Left lung (tissue), 4 donors: ENCODE measurements at regions not wholly inside any gene's neighbourhood (a gene's known extent, or its start where the extent isn't known, plus 50 kb on each side); places are given as distances from the start of the nearest gene placed in this dataset.

Source experiments
- ATAC-seq: fragments of 200-7000 bp; cut with Tn5 transposase; one replicate; pipeline ENCODE4 v1.9.1; 2020; ENCODE audit warnings: moderate library complexity
- DNase-seq, 4 donors: peaks; one replicate each; pipeline ENCODE4 v3.0.0-alpha.2; 2013 to 2020
- H3K27ac ChIP-seq, 2 donors: fragments of 200-600 bp; sonication (generic) in 1 of 2; one replicate each; pipeline versions ENCODE4 v1.5.0 to v1.8.0; 2020 to 2021
- H3K27me3 ChIP-seq, 2 donors: fragments of 200-600 bp; sonication (generic) in 1 of 2; one replicate each; pipeline versions ENCODE4 v1.5.0 to v1.8.0; 2020 to 2021
- H3K36me3 ChIP-seq, 2 donors: fragments of 200-600 bp; sonication (generic) in 1 of 2; one replicate each; pipeline versions ENCODE4 v1.5.0 to v1.8.0; 2020 to 2021
- H3K4me1 ChIP-seq, 2 donors: fragments of 200-600 bp; one replicate each; pipeline ENCODE4 v1.8.0; 2021
- H3K4me3 ChIP-seq, 2 donors: fragments of 200-600 bp; sonication (generic) in 1 of 2; one replicate each; pipeline versions ENCODE4 v1.5.0 to v1.8.0; 2020 to 2021; ENCODE audit warnings: mild to moderate bottlenecking in 1 of 2
- H3K9me3 ChIP-seq, 2 donors: fragments of 200-600 bp; sonication (generic) in 1 of 2; one replicate each; pipeline versions ENCODE4 v1.5.0 to v1.8.0; 2020 to 2021
- intact Hi-C, 2 donors: fragments of 100-400 bp; cut with DNase I; formaldehyde crosslinking; loops; one replicate each; pipeline versions ENCODE4 v1.11.2 to v1.14.2; 2022
- TF ChIP-seq, protein P1 (sequence below), 2 donors: fragments of 200-600 bp; sonication (generic) in 1 of 2; IDR thresholded peaks; one replicate each; pipeline versions ENCODE4 v1.5.0 to v1.8.0; 2021; ENCODE audit warnings: antibody characterized with exemption in 2 of 2
- donor health status: DM: no; HTN: yes; CAD: no.
- donor health status: DM: no; HTN: no; CAD: no.

DNA sequence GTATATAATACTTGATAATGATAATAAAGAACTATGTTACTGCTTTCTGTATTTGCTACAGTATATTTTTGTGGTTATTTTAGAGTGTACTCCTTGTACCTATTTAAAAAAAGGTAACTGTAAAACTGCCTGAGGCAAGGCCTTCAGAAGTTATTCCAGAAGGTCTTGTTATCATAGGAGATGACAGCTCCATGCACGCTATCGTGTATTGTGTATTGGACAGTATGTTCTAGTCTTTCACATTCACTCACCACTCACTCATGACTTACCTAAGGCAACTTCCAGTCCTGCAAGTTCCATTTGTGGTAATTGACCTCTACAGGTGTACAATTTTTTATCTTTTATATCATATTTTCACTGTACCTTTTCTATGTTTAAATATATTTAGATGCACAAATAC is 100.7 kb downstream of the ARL4A start:
- H3K4me1 ChIP-seq = no peaks in the 10 kb centered on the region
- peaks cover 0 to under 1% of the 10 kb centered on the region in 2 donors for H3K9me3 ChIP-seq
- no peaks in the 10 kb centered on the region for H3K36me3 ChIP-seq
- H3K4me3 ChIP-seq = no peak overlapping the region
- TF ChIP-seq, protein P1, sequence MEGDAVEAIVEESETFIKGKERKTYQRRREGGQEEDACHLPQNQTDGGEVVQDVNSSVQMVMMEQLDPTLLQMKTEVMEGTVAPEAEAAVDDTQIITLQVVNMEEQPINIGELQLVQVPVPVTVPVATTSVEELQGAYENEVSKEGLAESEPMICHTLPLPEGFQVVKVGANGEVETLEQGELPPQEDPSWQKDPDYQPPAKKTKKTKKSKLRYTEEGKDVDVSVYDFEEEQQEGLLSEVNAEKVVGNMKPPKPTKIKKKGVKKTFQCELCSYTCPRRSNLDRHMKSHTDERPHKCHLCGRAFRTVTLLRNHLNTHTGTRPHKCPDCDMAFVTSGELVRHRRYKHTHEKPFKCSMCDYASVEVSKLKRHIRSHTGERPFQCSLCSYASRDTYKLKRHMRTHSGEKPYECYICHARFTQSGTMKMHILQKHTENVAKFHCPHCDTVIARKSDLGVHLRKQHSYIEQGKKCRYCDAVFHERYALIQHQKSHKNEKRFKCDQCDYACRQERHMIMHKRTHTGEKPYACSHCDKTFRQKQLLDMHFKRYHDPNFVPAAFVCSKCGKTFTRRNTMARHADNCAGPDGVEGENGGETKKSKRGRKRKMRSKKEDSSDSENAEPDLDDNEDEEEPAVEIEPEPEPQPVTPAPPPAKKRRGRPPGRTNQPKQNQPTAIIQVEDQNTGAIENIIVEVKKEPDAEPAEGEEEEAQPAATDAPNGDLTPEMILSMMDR (IDR thresholded peaks at IDR 0.05) = no peak
- intact Hi-C loops = no loop called here
- no peak for DNase-seq
- H3K27ac ChIP-seq = no peak overlapping the region
- H3K27me3 ChIP-seq = no peaks in the 10 kb centered on the region
- ATAC-seq = no peak

DNA sequence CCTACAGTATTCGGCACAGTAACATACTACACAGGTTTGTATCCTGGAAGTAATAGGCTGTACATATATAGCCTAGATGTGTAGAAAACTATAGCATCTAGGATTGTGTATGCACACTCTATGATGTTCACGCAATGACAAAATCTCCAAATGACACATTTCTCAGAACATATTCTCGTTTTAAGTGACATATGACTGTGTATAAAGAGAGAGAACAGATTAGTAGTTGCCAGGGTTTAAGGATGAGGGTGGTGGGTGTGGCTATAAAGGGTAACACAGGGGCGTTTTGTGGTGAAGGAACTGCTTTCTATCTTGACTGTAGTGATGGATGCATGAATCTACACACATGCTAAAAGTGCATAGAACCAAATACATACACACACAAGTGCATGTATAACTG is 101.2 kb downstream of the ARL4A start:
- no peaks in the 10 kb centered on the region for H3K4me1 ChIP-seq
- no peak for DNase-seq
- H3K4me3 ChIP-seq = no peak overlapping the region
- H3K27me3 ChIP-seq = no peaks in the 10 kb centered on the region
- peaks cover 0 to 4% of the 10 kb centered on the region in 2 donors for H3K9me3 ChIP-seq
- intact Hi-C loops = no loop called here
- TF ChIP-seq, protein P1 (IDR thresholded peaks at IDR 0.05) = no peak
- H3K27ac ChIP-seq = no peak overlapping the region
- ATAC-seq = no peak
- no peaks in the 10 kb centered on the region for H3K36me3 ChIP-seq

DNA sequence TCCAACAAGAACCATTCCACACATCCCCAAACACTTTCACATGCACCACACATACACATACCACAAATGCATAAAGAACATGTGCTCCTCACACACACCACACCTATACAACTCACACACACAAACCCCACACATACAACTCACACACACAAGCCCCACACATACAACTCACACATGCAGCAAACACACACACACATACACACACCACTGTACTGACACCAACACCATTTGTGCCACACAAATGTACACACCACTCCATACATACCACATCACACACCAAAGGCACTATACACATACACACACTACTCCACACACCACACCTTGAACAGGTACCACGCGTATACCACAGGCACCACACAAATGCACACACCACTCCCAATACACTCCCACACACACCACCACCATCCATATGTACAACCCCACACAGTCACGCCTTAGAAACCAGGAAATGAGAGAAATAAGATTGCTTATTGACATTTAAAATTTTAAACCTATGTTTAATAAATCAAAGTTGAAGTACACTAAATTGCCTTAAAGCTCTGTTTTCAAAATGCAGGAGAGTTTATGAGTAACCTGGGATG is 107.4 kb downstream of the ARL4A start:
- Histone ChIP-seq H3K27ac (no peak overlapping the region), H3K36me3 (no peaks in the 10 kb centered on the region), H3K27me3 (no peaks in the 10 kb centered on the region), H3K4me1 (no peaks in the 10 kb centered on the region), H3K4me3 (no peak overlapping the region), H3K9me3 (peaks cover 0 to 13% of the 10 kb centered on the region in 2 donors)
- intact Hi-C loops = no loop called here
- ATAC-seq (no peak), DNase-seq (no peak)
- TF ChIP-seq, protein P1 (IDR thresholded peaks at IDR 0.05) = no peak

DNA sequence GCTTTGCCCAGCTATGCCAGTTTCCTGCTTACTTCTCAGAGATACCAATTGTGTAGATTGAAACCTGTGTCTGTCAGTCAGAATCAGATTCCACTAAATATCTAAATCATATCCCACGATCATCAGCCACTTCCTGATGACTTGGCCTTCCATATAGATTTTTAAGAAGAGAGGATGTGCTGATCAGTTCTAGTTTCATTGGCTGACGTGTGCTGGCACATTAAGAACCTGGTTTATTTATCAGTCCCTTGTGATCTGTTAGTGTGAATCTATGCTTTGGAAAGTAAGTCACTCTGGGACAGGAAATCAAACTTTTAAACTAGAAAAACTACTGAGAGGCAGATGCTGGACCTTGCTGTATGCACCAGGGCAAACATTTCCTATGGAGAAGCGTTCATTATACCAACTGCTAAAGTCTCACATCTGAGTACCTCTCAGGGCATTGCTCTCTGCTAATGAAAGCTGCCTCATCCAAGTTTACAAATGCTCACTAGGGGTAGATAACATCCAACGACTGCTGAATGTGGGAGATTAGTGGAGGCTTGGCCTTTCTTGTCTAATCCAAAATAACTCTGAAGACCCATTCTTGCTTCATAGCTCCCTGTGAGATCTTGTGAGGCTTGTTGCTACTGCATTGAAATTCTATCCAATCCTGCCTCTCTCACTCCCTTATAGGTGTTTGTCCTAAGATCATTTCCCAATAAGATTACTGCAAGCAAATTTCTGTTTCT is 109.1 kb downstream of the ARL4A start:
- no peaks in the 10 kb centered on the region for H3K27me3 ChIP-seq
- no peaks in the 10 kb centered on the region for H3K36me3 ChIP-seq
- ATAC-seq = no peak
- DNase-seq = no peak
- intact Hi-C loops = no loop called here
- H3K27ac ChIP-seq = no peak overlapping the region
- H3K9me3 ChIP-seq = peaks cover 0 to 13% of the 10 kb centered on the region in 2 donors
- TF ChIP-seq, protein P1 (IDR thresholded peaks at IDR 0.05) = no peak
- no peaks in the 10 kb centered on the region for H3K4me1 ChIP-seq
- H3K4me3 ChIP-seq = no peak overlapping the region

DNA sequence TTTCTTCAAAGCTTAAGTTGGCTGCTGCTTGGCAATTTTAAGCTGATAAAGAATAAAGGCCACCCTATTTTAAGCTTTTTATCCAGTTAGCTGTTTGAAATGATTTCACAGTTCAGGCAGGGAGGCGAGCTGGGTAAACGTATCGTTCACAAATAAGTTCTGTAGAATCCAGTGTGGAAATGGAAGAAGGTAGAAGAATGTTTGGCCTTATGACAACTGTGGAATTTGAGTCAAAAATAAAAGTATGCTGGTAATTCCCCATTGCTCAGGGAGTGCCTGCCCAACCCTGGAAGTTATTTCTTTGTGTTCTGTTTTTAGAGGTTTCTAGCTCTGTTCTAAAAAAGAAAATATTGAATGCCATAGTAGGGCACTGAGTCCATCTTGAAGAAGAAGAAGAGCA is 113.1 kb downstream of the ARL4A start:
- DNase-seq = no peak
- no peak for ATAC-seq
- no peaks in the 10 kb centered on the region for H3K4me1 ChIP-seq
- intact Hi-C loops = no loop called here
- H3K9me3 ChIP-seq = no peaks in the 10 kb centered on the region
- H3K36me3 ChIP-seq = no peaks in the 10 kb centered on the region
- H3K27ac ChIP-seq = no peak overlapping the region
- no peak overlapping the region for H3K4me3 ChIP-seq
- H3K27me3 ChIP-seq = no peaks in the 10 kb centered on the region
- TF ChIP-seq, protein P1 (IDR thresholded peaks at IDR 0.05) = no peak
